Kidney (tissue), 13 donors: ENCODE measurements at regions not wholly inside any gene's neighbourhood (a gene's known extent, or its start where the extent isn't known, plus 50 kb on each side); places are given as distances from the start of the nearest gene placed in this dataset.
A peak's percentile ranks its signal among the peaks of the same experiment; 100 is the strongest.
"Not testable (repeated sequence)": the region's sequence is repeated elsewhere in the genome, so short reads cannot be mapped to it uniquely, and the experiment has no call there.

Source experiments
- DNase-seq, 5 donors: peaks; one replicate each; pipeline ENCODE4 v3.0.0-alpha.2; 2013 to 2020
- FAIRE-seq: peaks from 2 replicates; lab custom pipeline; 2012; peaks lifted over from hg19 to GRCh38; lab: Jason Lieb, UNC
- H3K27ac ChIP-seq, 2 donors: one replicate each; pipeline ENCODE4 v1.7.0; 2013; ENCODE audit warnings: low read depth in 2 of 2, low read length in 2 of 2, inconsistent platforms in 1 of 2
- H3K27me3 ChIP-seq: one replicate; pipeline ENCODE4 v1.7.1; 2013; ENCODE audit warnings: low read length, inconsistent platforms; ENCODE audit not compliant: control insufficient read depth, insufficient read depth
- H3K36me3 ChIP-seq, 3 donors: one replicate each; pipeline versions ENCODE4 v1.7.0 to v1.7.1; 2013; ENCODE audit warnings: low read length in 3 of 3, control low read depth in 1 of 3, inconsistent platforms in 1 of 3; ENCODE audit not compliant: insufficient read depth in 3 of 3, control insufficient read depth in 2 of 3
- H3K4me1 ChIP-seq, 3 donors: one replicate each; pipeline versions ENCODE4 v1.7.0 to v1.7.1; 2013; ENCODE audit warnings: low read length in 3 of 3, inconsistent platforms in 1 of 3, low read depth in 1 of 3; ENCODE audit not compliant: control insufficient read depth in 2 of 3, insufficient read depth in 2 of 3
- H3K4me3 ChIP-seq, 3 donors: one replicate each; pipeline versions ENCODE4 v1.7.0 to v1.8.1; 2013; ENCODE audit warnings: low read length in 3 of 3, control low read depth in 1 of 3, inconsistent platforms in 1 of 3
- H3K9ac ChIP-seq, 3 donors: one replicate each; pipeline versions ENCODE4 v1.7.0 to v1.7.1; 2013; ENCODE audit warnings: low read length in 3 of 3, control low read depth in 1 of 3, inconsistent platforms in 1 of 3
- H3K9me3 ChIP-seq, 3 donors: one replicate each; pipeline versions ENCODE4 v1.7.0 to v1.7.1; 2013; ENCODE audit warnings: low read length in 3 of 3, control low read depth in 1 of 3, inconsistent platforms in 1 of 3; ENCODE audit not compliant: control insufficient read depth in 2 of 3, insufficient read depth in 1 of 3
- intact Hi-C: fragments of 100-400 bp; cut with DNase I; formaldehyde crosslinking; loops from one replicate; pipeline ENCODE4 v1.11.1; 2022
- TF ChIP-seq, protein P1 (sequence below): IDR thresholded peaks from 3 replicates; pipeline ENCODE4 v1.5.1; 2012; ENCODE audit warnings: mild to moderate bottlenecking, moderate library complexity, borderline replicate concordance; ENCODE audit not compliant: insufficient read depth; ENCODE audit errors: extremely low read depth
- donor health status: control.
- donor health status: control.
- donor health status: control.
- donor health status: control.
- donor health status: control.
- donor health status: DM: yes; HTN: yes; CAD: no.
- donor health status: Normal renal cell carcinoma (clear cell type).

DNA sequence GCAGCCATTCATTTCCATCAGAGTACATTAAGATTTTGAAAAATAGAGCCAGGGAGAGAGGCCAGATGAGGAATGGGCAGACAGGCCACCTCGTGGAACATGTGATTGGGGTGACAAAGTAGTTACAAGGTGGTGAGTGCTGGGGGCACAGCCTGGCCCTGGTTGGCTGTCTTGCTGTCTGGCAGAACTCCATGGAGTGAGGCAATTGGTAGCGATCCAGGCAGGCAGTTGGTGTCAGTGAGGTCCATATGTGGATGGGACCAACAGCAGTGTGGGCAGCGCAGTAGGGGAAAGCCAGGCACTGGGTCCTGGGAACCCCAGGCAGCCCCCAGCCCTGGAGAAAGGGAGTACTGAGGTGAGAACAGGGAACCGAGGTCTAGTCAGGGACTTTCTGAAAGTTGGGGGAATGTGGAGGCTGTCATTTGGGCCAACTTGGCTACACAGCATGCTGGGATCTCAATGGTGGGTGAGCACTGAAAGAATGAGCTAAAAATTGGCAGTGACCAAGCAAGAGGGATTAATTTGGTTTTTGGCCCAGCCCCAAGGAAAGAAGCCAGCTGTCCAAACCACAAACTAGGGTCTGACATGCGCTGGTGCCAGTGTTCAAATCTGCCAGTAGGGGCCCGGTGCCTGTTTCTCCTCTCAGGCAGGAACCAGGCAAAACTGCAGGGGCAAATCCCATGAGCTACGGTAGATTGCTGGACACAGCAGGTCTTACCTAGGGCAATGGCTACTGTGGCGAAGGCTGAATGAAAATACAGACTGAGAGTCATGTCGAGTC, 61.4 kb upstream of the E2F3 start:
- FAIRE-seq (no peak), DNase-seq (no peak)
- H3K9me3 ChIP-seq, result no peaks in the 10 kb centered on the region
- no peaks in the 10 kb centered on the region for H3K4me1 ChIP-seq
- intact Hi-C loops, result no loop called here
- H3K36me3 ChIP-seq, result no peaks in the 10 kb centered on the region
- no peaks in the 10 kb centered on the region for H3K27me3 ChIP-seq
- TF ChIP-seq, protein P1, sequence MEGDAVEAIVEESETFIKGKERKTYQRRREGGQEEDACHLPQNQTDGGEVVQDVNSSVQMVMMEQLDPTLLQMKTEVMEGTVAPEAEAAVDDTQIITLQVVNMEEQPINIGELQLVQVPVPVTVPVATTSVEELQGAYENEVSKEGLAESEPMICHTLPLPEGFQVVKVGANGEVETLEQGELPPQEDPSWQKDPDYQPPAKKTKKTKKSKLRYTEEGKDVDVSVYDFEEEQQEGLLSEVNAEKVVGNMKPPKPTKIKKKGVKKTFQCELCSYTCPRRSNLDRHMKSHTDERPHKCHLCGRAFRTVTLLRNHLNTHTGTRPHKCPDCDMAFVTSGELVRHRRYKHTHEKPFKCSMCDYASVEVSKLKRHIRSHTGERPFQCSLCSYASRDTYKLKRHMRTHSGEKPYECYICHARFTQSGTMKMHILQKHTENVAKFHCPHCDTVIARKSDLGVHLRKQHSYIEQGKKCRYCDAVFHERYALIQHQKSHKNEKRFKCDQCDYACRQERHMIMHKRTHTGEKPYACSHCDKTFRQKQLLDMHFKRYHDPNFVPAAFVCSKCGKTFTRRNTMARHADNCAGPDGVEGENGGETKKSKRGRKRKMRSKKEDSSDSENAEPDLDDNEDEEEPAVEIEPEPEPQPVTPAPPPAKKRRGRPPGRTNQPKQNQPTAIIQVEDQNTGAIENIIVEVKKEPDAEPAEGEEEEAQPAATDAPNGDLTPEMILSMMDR, result no peak
- no peak overlapping the region for H3K4me3 ChIP-seq
- H3K9ac ChIP-seq, result no peak overlapping the region
- no peak overlapping the region for H3K27ac ChIP-seq

GRCh38 chr6:20341096-20341495, 60.6 kb upstream of the E2F3 start:
- intact Hi-C loops, result no loop called here
- Histone ChIP-seq H3K36me3 (no peaks in the 10 kb centered on the region), H3K4me1 (no peaks in the 10 kb centered on the region), H3K9ac (no peak overlapping the region), H3K9me3 (no peaks in the 10 kb centered on the region), H3K4me3 (no peak overlapping the region), H3K27me3 (no peaks in the 10 kb centered on the region), H3K27ac (no peak overlapping the region)
- FAIRE-seq, result no peak
- DNase-seq, result peak in 1 of 5 donors; percentile 8
- TF ChIP-seq, protein P1, result no peak

- no peak overlapping the region for H3K27ac ChIP-seq
- no peak overlapping the region for H3K9ac ChIP-seq
- H3K4me3 ChIP-seq, result no peak overlapping the region
- H3K9me3 ChIP-seq, result no peaks in the 10 kb centered on the region
- H3K36me3 ChIP-seq, result no peaks in the 10 kb centered on the region
- DNase-seq (no peak), FAIRE-seq (no peak)
- intact Hi-C loops, result no loop called here
- H3K27me3 ChIP-seq, result no peaks in the 10 kb centered on the region
- H3K4me1 ChIP-seq, result no peaks in the 10 kb centered on the region
- TF ChIP-seq, protein P1, result no peak
Observed at GRCh38 chr6:20341564-20341963, 60.1 kb upstream of the E2F3 start.

DNA sequence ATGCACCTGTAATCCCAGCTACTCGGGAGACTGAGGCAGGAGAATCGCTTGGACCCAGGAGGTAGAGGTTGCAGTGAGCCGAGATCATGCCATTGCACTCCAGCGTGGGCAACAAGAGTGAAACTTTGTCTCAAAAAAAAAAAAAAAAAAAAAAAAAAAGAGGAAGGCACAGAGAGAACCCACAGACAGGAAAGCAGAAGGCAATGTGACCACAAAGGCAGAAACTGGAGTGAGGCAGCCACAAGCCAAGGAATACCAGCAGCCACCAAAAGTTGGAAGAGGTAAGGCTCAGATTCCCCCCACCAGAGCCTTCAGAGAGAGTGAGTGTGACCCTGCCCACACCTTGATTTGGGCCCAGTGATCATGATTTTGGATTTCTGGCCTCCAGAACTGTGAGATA, 54.7 kb upstream of the E2F3 start:
- H3K36me3 ChIP-seq, intact Hi-C loops, H3K27me3 ChIP-seq, H3K9ac ChIP-seq, H3K4me1 ChIP-seq, FAIRE-seq, H3K4me3 ChIP-seq, H3K27ac ChIP-seq, DNase-seq, H3K9me3 ChIP-seq: not testable (repeated sequence)
